Heart left ventricle (tissue), 16 donors: ENCODE measurements at regions not wholly inside any gene's neighbourhood (a gene's known extent, or its start where the extent isn't known, plus 50 kb on each side); places are given as distances from the start of the nearest gene placed in this dataset.

Source experiments
- ATAC-seq, 4 donors: fragments of 200-7000 bp; cut with Tn5 transposase; one replicate each; pipeline ENCODE4 v1.9.1; 2020 to 2022; ENCODE audit warnings: moderate library complexity in 4 of 4, mild to moderate bottlenecking in 3 of 4, moderate number of reproducible peaks in 1 of 4
- DNase-seq, 5 donors: peaks; one replicate each; pipeline ENCODE4 v3.0.0-alpha.2; 2020
- H3K27ac ChIP-seq, 12 donors: fragments of 200-600 bp; sonication (generic) in 4 of 12; one replicate each; pipeline versions ENCODE4 v1.5.0 to v1.8.0; 2016 to 2022; ENCODE audit warnings: mild to moderate bottlenecking in 2 of 12
- H3K27me3 ChIP-seq, 9 donors: fragments of 200-600 bp; sonication (generic) in 2 of 9; one replicate each; pipeline versions ENCODE4 v1.5.1 to v1.8.0; 2016 to 2022; ENCODE audit warnings: mild to moderate bottlenecking in 3 of 9
- H3K36me3 ChIP-seq, 9 donors: fragments of 200-600 bp; sonication (generic) in 2 of 9; one replicate each; pipeline versions ENCODE4 v1.5.0 to v1.8.0; 2018 to 2022; ENCODE audit warnings: mild to moderate bottlenecking in 2 of 9
- H3K4me1 ChIP-seq, 12 donors: fragments of 200-600 bp; sonication (generic) in 4 of 12; one replicate each; pipeline versions ENCODE4 v1.5.0 to v1.8.0; 2016 to 2022; ENCODE audit warnings: mild to moderate bottlenecking in 3 of 12
- H3K4me3 ChIP-seq, 12 donors: fragments of 200-600 bp; sonication (generic) in 4 of 12; one replicate each; pipeline versions ENCODE4 v1.5.0 to v1.8.0; 2017 to 2022; ENCODE audit warnings: mild to moderate bottlenecking in 9 of 12, moderate library complexity in 4 of 12
- H3K9me3 ChIP-seq, 12 donors: fragments of 200-600 bp; sonication (generic) in 4 of 12; one replicate each; pipeline versions ENCODE4 v1.5.0 to v1.8.0; 2016 to 2022; ENCODE audit warnings: mild to moderate bottlenecking in 1 of 12
- CTCF ChIP-seq, 12 donors: fragments of 200-600 bp; sonication (generic) in 4 of 12; IDR thresholded peaks; one replicate each; pipeline versions ENCODE4 v1.5.0 to v1.8.0; 2018 to 2022; ENCODE audit warnings: antibody characterized with exemption in 12 of 12, mild to moderate bottlenecking in 5 of 12
- POLR2A ChIP-seq, 2 donors: fragments of 450-650 bp; IDR thresholded peaks; one replicate each; pipeline ENCODE4 v1.6.1; 2017; ENCODE audit warnings: antibody characterized with exemption in 2 of 2, mild to moderate bottlenecking in 2 of 2, moderate library complexity in 2 of 2
- WGBS, 4 donors: extraction: QIAGEN DNeasy Blood & Tissue Kit in 2 of 4; methylation state at CpG; one replicate each; pipeline versions ENCODE4 v1.1.5 to v1.1.7; 2013 to 2018; 5-methylcytosine and 5-hydroxymethylcytosine counted together
- intact Hi-C, 10 donors: fragments of 100-400 bp; cut with DNase I; formaldehyde crosslinking; loops; one replicate each; pipeline versions ENCODE4 v1.11.1 to v1.14.2; 2022
- donor health status: ischemic (EF 13 %, LVEDD 7.1; RV severe dilation, severe dysfunction).
- donor health status: healthy with polysubstance abuse.
- donor health status: DM: no; HTN: yes; CAD: no.
- donor health status: DM: no; HTN: no; CAD: no.
- donor health status: ischemic (EF 25% LVEDD 6.9; RV normal size, moderate dysfunction).
- donor health status: ischemic (EF 25% LVEDD 5.7; RV mildly dilated, moderate dysfunction).
- donor health status: healthy.
- donor health status: DM: yes; HTN: yes; CAD: no.
- donor health status: ischemic (EF 35%, LVEDD 5.7; RV mildly dilated, moderate dysfunction).
- donor health status: nonischemic (EF 11% LVEDD 7.7; RV severe dilation, severe dysfunction).
- donor health status: DM: yes; HTN: yes; CAD: no.
- donor health status: PGD.
- donor health status: ischemic (EF 29% LVEDD 5.4; RV normal size, mild dysfunction).
- donor health status: nonischemic (EF 23%, LVEDD 6.1; RV moderate dilation, normal function).

GRCh38 chr6:25014791-25015560 is 79.2 kb upstream of the RIPOR2 start:
- Histone ChIP-seq H3K27ac (peak overlapping the region in 2 of 12 donors; percentile 18 to 53), H3K4me1 (peaks cover 0 to 67% (median 3%) of the 10 kb centered on the region in 12 donors), H3K27me3 (peaks cover 0 to 5% (median 0%) of the 10 kb centered on the region in 9 donors), H3K4me3 (no peak overlapping the region), H3K9me3 (no peaks in the 10 kb centered on the region), H3K36me3 (no peaks in the 10 kb centered on the region)
- intact Hi-C loops, result no loop called here
- 51 to 67% (median 59%) methylated on average over 11 of the region's 11 CpGs for WGBS, 4 donors
- TF ChIP-seq POLR2A (IDR thresholded peaks at IDR 0.05) (no peak), CTCF (IDR thresholded peaks at IDR 0.05) (no peak)
- no peak for DNase-seq
- ATAC-seq, result peak in 3 of 4 donors; percentile 24 to 59 (median 34)

DNA sequence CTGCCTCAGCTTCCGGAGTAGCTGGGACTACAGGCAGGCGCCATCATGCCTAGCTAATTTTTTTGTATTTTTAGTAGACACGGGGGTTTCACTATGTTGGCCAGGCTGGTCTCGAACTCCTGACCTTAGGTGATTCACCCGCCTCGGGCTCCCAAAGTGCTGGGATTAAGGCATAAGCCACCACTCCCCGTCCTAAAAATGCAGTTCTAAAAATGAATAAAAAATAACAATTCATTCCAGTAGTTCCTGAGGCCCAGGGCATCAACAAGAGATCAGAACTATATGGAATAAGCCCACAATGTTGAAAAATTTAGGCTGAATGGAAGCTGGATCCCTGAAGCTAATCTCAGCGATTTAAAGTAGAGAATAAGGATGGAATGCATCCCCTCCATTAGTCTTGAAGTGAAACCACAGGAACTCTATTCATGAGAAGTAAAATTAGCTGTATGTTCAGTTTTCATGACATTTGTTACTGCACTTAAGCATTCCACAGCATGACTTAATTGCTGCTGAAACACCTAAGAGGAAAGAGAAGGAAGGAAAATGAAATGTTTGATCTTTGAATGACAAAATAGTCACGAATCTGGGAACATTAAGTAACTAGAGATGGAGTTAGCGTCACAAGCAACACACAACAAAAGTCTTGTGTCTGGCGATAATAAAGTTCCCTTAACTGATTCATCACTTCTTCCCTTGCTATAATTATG is 80.4 kb upstream of the RIPOR2 start:
- TF ChIP-seq POLR2A (IDR thresholded peaks at IDR 0.05) (no peak), CTCF (IDR thresholded peaks at IDR 0.05) (no peak)
- DNase-seq, result no peak
- WGBS, 4 donors, result 86 to 90% (median 89%) methylated on average over 11 of the region's 11 CpGs
- Histone ChIP-seq H3K9me3 (no peaks in the 10 kb centered on the region), H3K27me3 (peaks cover 0 to 5% (median 0%) of the 10 kb centered on the region in 9 donors), H3K36me3 (no peaks in the 10 kb centered on the region), H3K4me1 (peaks cover 0 to 55% (median 3%) of the 10 kb centered on the region in 12 donors), H3K27ac (no peak overlapping the region), H3K4me3 (no peak overlapping the region)
- ATAC-seq, result no peak
- intact Hi-C loops, result no loop called here

DNA sequence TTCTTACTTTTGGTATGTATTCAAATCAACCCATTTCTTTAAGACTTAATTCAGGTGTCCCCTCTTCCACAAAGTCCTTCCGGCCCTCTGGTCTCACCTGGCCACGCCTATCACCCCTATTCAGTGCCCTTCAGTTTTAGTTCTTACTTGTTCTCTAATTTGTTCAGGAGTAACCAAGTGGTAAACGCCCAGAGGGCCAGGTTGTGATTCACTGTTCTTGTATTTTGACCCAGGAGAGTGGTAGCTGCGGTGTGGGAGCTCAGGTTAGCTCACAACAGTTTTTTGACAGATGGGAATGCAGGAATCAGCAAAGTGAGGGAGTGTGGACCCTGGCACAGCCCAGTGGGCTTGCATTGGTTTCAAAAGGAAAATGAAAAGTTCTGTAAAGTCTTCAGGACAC is 81.7 kb upstream of the RIPOR2 start:
- Histone ChIP-seq H3K27me3 (peaks cover 0 to 5% (median 0%) of the 10 kb centered on the region in 9 donors), H3K36me3 (no peaks in the 10 kb centered on the region), H3K27ac (no peak overlapping the region), H3K4me1 (peaks cover 0 to 51% (median 3%) of the 10 kb centered on the region in 12 donors), H3K4me3 (no peak overlapping the region), H3K9me3 (no peaks in the 10 kb centered on the region)
- ATAC-seq, result no peak
- WGBS, 4 donors, result 82 to 88% (median 84%) methylated on average over 4 of the region's 4 CpGs
- intact Hi-C loops, result no loop called here
- no peak for DNase-seq
- TF ChIP-seq CTCF (IDR thresholded peaks at IDR 0.05), result no peak
- no peak for TF ChIP-seq POLR2A (IDR thresholded peaks at IDR 0.05)

- Histone ChIP-seq H3K27me3 (peaks cover 0 to 5% (median 0%) of the 10 kb centered on the region in 9 donors), H3K4me3 (no peak overlapping the region), H3K4me1 (peaks cover 0 to 45% (median 3%) of the 10 kb centered on the region in 12 donors), H3K9me3 (no peaks in the 10 kb centered on the region), H3K36me3 (no peaks in the 10 kb centered on the region), H3K27ac (no peak overlapping the region)
- ATAC-seq (peak in 3 of 4 donors; percentile 46 to 58 (median 57)), DNase-seq (peak in 3 of 5 donors; percentile 39 to 69 (median 52))
- intact Hi-C loops, result no loop called here
- TF ChIP-seq CTCF (IDR thresholded peaks at IDR 0.05) (peak; percentile 18 to 69 (median 42)), POLR2A (IDR thresholded peaks at IDR 0.05) (no peak)
- WGBS, 4 donors, result 52 to 59% (median 55%) methylated on average over 7 of the region's 7 CpGs
These were observed 82.3 kb upstream of the RIPOR2 start for GRCh38 chr6:25017932-25018567.
